Gastrocnemius medialis (tissue), 4 donors: ENCODE measurements at regions not wholly inside any gene's neighbourhood (a gene's known extent, or its start where the extent isn't known, plus 50 kb on each side); places are given as distances from the start of the nearest gene placed in this dataset.

ENCODE experiments used
- POLR2A ChIP-seq, 2 donors: fragments of 450-650 bp; IDR thresholded peaks; one replicate each; pipeline ENCODE4 v1.6.1; 2017; ENCODE audit warnings: antibody characterized with exemption in 2 of 2, mild to moderate bottlenecking in 2 of 2, moderate library complexity in 2 of 2
- TF ChIP-seq, protein P1 (sequence below), 5 experiments: fragments of 450-650 bp in 3 of 5; fragments of 200-600 bp in 2 of 5; sonication (generic) in 2 of 5; IDR thresholded peaks in 4 of 5; conservative IDR thresholded peaks in 1 of 5; 1 replicate in 4 of 5; 2 replicates in 1 of 5; pipeline ENCODE4 v1.5.1; 2016 to 2019; ENCODE audit warnings: antibody characterized with exemption in 5 of 5, mild to moderate bottlenecking in 3 of 5, moderate library complexity in 3 of 5

DNA sequence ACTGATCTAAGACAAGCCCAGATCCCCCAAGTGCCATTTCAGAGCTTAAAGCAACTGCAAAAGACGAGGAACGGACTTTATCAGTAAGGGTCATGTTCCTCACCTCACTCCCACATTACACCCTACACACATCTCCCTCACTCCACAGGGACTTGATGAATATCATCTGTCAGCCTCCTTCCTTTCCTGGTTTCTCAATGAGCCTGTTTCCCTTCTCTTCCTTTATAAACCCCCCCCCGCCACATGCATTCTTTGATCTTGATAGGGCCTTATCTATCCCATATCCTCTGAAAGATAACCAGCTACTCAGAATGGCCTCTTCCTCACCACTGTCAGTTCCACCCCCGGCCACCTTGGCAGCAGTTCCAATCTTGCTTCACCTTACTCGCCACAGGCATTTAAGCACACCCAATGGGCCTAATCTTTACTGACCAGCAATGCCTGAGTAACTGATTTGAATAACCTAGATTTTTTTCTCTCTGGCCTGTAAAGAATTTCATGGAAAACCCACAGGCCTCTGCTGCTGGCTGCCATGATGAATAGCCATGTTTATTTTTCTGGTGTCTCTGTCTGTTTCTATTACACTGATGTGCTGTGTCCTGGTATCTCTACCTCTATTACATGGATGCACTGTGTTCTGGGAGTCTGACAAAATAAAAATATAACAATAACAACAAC, 138.7 kb downstream of the PHLDA1 start:
- TF ChIP-seq, protein P1, sequence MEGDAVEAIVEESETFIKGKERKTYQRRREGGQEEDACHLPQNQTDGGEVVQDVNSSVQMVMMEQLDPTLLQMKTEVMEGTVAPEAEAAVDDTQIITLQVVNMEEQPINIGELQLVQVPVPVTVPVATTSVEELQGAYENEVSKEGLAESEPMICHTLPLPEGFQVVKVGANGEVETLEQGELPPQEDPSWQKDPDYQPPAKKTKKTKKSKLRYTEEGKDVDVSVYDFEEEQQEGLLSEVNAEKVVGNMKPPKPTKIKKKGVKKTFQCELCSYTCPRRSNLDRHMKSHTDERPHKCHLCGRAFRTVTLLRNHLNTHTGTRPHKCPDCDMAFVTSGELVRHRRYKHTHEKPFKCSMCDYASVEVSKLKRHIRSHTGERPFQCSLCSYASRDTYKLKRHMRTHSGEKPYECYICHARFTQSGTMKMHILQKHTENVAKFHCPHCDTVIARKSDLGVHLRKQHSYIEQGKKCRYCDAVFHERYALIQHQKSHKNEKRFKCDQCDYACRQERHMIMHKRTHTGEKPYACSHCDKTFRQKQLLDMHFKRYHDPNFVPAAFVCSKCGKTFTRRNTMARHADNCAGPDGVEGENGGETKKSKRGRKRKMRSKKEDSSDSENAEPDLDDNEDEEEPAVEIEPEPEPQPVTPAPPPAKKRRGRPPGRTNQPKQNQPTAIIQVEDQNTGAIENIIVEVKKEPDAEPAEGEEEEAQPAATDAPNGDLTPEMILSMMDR (IDR thresholded peaks at IDR 0.05 in 4 of 5, conservative IDR thresholded peaks at IDR 0.05 in 1 of 5) = no peak
- TF ChIP-seq POLR2A (IDR thresholded peaks at IDR 0.05) = no peak
